HG03460 (cell line): ENCODE measurements at regions not wholly inside any gene's neighbourhood (a gene's known extent, or its start where the extent isn't known, plus 50 kb on each side); places are given as distances from the start of the nearest gene placed in this dataset.
"Not testable (repeated sequence)": the region's sequence is repeated elsewhere in the genome, so short reads cannot be mapped to it uniquely, and the experiment has no call there.

Experiments used
- ATAC-seq: cut with Tn5 transposase; IDR thresholded peaks from one replicate; pipeline ENCODE4 v1.9.1; 2021; ENCODE audit not compliant: unreplicated experiment

GRCh38 chrX:54615109-54615508 lies 85.1 kb downstream of the GNL3L start:
- no peak for ATAC-seq

GRCh38 chrX:54633641-54634040 lies 103.6 kb downstream of the GNL3L start:
- no peak for ATAC-seq

GRCh38 chrX:54639018-54639345 lies 109.0 kb downstream of the GNL3L start:
- no peak for ATAC-seq

- ATAC-seq = peak; percentile 89
Observed at GRCh38 chrX:54639346-54640102, 109.5 kb downstream of the GNL3L start.

- ATAC-seq = no peak
Observed at GRCh38 chrX:54640103-54640690, 110.2 kb downstream of the GNL3L start.

- no peak for ATAC-seq
Observed at GRCh38 chrX:54640736-54641135, 110.7 kb downstream of the GNL3L start.

GRCh38 chrX:54641530-54641929 lies 111.5 kb downstream of the GNL3L start:
- ATAC-seq = no peak

- ATAC-seq = not testable (repeated sequence)
Observed at GRCh38 chrX:54647607-54648006, 117.6 kb downstream of the GNL3L start.

- no peak for ATAC-seq
Observed at GRCh38 chrX:54659547-54659946, 129.5 kb downstream of the GNL3L start.

GRCh38 chrX:54675762-54676161 lies 122.3 kb downstream of the ITIH6 start:
- no peak for ATAC-seq

- ATAC-seq = no peak
Observed at GRCh38 chrX:54695231-54695630, 102.8 kb downstream of the ITIH6 start.

- ATAC-seq = peak; percentile 98
Observed at GRCh38 chrX:54695816-54696487, 102.1 kb downstream of the ITIH6 start.
